ENCODE measurements at regions not wholly inside any gene's neighbourhood (a gene's known extent, or its start where the extent isn't known, plus 50 kb on each side); places are given as distances from the start of the nearest gene placed in this dataset.

DNA sequence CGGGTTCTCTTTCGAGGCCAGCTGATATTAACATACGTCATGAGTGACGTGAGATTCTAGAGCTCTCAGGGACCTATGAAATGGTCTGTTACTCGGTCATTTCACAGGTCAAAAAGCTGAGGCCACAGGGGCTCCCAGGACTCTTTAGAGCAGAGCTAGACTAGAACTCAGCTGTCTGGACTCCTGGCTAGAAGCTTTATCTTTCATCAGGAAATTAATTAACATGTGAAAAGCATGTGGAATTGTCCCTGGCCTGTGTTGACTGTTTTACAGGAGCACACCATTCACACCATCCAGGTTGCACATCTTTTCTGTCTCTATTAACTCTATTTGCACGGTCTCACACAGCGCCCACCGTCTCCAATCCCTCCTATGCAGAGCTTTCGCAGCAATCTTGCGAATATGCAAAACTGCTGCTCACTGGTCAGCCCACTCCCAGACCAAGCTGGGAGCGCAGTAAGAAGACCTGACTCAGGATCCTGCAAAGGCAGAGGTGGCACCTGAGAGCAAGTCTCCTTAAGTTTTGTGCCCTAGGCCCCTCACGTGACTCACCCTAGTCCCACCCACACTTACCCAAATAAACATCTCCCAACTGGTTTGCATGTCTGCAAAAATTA lies 522.5 kb downstream of the CD83 start:
- CTCF ChIA-PET, result no interaction called here
- no peaks in the 10 kb centered on the region for H3K36me3 ChIP-seq (ENCODE audit: control insufficient read depth, insufficient read depth, low read length)
- no peak for ATAC-seq
- H3K4me3 ChIP-seq (ENCODE audit: low read depth in 2 of 2, low read length in 2 of 2), result no peak overlapping the region
- no peak overlapping the region for H3K27ac ChIP-seq (ENCODE audit: low read length)
- POLR2A ChIA-PET, result no interaction called here
- intact Hi-C loops (cut with micrococcal nuclease; ENCODE audit: unreplicated experiment), result no loop called here
- H3K9me3 ChIP-seq (ENCODE audit: control insufficient read depth, insufficient read depth, low read depth, low read length), result no peaks in the 10 kb centered on the region
- H3K27me3 ChIP-seq (ENCODE audit: control insufficient read depth, insufficient read depth, low read length), result no peaks in the 10 kb centered on the region
- BruUV-seq (replicated peaks), result no TSS peak
- in situ Hi-C loops (cut with HindIII; ENCODE audit: low pct_unique_long_range_greater_than_20kb, low sequenced_read_pairs), result no loop called here
- no peak for DNase-seq (ENCODE audit: low read depth, low spot score)
- no peak for TF ChIP-seq SIN3A (IDR thresholded peaks at IDR 0.05; ENCODE audit: borderline replicate concordance, insufficient read depth, low read depth, low read length)
- no peak for TF ChIP-seq TCF7L2 (IDR thresholded peaks at IDR 0.05; ENCODE audit: low read depth, low read length)
- TF ChIP-seq POLR2AphosphoS5 (IDR thresholded peaks at IDR 0.05; ENCODE audit: low read depth, low read length), result no peak
- TF ChIP-seq, protein P1, sequence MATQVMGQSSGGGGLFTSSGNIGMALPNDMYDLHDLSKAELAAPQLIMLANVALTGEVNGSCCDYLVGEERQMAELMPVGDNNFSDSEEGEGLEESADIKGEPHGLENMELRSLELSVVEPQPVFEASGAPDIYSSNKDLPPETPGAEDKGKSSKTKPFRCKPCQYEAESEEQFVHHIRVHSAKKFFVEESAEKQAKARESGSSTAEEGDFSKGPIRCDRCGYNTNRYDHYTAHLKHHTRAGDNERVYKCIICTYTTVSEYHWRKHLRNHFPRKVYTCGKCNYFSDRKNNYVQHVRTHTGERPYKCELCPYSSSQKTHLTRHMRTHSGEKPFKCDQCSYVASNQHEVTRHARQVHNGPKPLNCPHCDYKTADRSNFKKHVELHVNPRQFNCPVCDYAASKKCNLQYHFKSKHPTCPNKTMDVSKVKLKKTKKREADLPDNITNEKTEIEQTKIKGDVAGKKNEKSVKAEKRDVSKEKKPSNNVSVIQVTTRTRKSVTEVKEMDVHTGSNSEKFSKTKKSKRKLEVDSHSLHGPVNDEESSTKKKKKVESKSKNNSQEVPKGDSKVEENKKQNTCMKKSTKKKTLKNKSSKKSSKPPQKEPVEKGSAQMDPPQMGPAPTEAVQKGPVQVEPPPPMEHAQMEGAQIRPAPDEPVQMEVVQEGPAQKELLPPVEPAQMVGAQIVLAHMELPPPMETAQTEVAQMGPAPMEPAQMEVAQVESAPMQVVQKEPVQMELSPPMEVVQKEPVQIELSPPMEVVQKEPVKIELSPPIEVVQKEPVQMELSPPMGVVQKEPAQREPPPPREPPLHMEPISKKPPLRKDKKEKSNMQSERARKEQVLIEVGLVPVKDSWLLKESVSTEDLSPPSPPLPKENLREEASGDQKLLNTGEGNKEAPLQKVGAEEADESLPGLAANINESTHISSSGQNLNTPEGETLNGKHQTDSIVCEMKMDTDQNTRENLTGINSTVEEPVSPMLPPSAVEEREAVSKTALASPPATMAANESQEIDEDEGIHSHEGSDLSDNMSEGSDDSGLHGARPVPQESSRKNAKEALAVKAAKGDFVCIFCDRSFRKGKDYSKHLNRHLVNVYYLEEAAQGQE (IDR thresholded peaks at IDR 0.05; ENCODE audit: insufficient read depth in 1 of 2, low read depth in 2 of 2, low read length in 1 of 2), result no peak
- TF ChIP-seq, protein P2, sequence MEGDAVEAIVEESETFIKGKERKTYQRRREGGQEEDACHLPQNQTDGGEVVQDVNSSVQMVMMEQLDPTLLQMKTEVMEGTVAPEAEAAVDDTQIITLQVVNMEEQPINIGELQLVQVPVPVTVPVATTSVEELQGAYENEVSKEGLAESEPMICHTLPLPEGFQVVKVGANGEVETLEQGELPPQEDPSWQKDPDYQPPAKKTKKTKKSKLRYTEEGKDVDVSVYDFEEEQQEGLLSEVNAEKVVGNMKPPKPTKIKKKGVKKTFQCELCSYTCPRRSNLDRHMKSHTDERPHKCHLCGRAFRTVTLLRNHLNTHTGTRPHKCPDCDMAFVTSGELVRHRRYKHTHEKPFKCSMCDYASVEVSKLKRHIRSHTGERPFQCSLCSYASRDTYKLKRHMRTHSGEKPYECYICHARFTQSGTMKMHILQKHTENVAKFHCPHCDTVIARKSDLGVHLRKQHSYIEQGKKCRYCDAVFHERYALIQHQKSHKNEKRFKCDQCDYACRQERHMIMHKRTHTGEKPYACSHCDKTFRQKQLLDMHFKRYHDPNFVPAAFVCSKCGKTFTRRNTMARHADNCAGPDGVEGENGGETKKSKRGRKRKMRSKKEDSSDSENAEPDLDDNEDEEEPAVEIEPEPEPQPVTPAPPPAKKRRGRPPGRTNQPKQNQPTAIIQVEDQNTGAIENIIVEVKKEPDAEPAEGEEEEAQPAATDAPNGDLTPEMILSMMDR (IDR thresholded peaks at IDR 0.05), result no peak
- H3K4me1 ChIP-seq (ENCODE audit: control insufficient read depth, insufficient read depth, low read length), result no peaks in the 10 kb centered on the region

DNA sequence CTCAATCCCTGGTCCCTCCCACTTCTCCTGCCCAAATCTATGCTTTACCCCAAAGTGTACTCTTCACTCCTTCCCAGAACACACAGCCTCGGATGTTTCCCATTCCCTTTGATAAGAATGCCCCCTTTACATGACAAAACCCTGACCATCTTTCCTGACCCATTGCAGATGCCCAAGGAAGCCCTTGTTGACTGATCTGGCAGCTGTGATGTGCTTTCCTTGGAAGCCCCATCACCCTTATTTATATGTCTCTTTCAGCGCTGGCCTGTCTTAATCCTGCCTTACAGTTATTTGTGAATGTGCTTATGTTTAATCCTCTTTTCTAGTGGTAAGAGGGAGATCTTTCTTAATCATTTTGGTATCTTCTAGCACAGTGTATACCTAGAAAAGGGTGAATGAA lies 523.1 kb downstream of the CD83 start:
- CTCF ChIA-PET, result no interaction called here
- ATAC-seq, result no peak

More for the DNA sequence above, 523.1 kb downstream of the CD83 start:
- DNase-seq (ENCODE audit: low read depth, low spot score), result no peak
- BruUV-seq (replicated peaks), result no TSS peak
- intact Hi-C loops (cut with micrococcal nuclease; ENCODE audit: unreplicated experiment), result no loop called here
- no peaks in the 10 kb centered on the region for H3K9me3 ChIP-seq (ENCODE audit: control insufficient read depth, insufficient read depth, low read depth, low read length)
- no peaks in the 10 kb centered on the region for H3K36me3 ChIP-seq (ENCODE audit: control insufficient read depth, insufficient read depth, low read length)
- H3K4me1 ChIP-seq (ENCODE audit: control insufficient read depth, insufficient read depth, low read length), result no peaks in the 10 kb centered on the region
- no peak for TF ChIP-seq POLR2AphosphoS5 (IDR thresholded peaks at IDR 0.05; ENCODE audit: low read depth, low read length)
- TF ChIP-seq, protein P2 (IDR thresholded peaks at IDR 0.05), result no peak
- TF ChIP-seq TCF7L2 (IDR thresholded peaks at IDR 0.05; ENCODE audit: low read depth, low read length), result no peak
- TF ChIP-seq, protein P1 (IDR thresholded peaks at IDR 0.05; ENCODE audit: insufficient read depth in 1 of 2, low read depth in 2 of 2, low read length in 1 of 2), result no peak
- no peak for TF ChIP-seq SIN3A (IDR thresholded peaks at IDR 0.05; ENCODE audit: borderline replicate concordance, insufficient read depth, low read depth, low read length)
- in situ Hi-C loops (cut with HindIII; ENCODE audit: low pct_unique_long_range_greater_than_20kb, low sequenced_read_pairs), result no loop called here
- H3K4me3 ChIP-seq (ENCODE audit: low read depth in 2 of 2, low read length in 2 of 2), result no peak overlapping the region
- POLR2A ChIA-PET, result no interaction called here
- no peak overlapping the region for H3K27ac ChIP-seq (ENCODE audit: low read length)
- no peaks in the 10 kb centered on the region for H3K27me3 ChIP-seq (ENCODE audit: control insufficient read depth, insufficient read depth, low read length)
